Muscle of back (tissue), 3 donors: ENCODE measurements at regions not wholly inside any gene's neighbourhood (a gene's known extent, or its start where the extent isn't known, plus 50 kb on each side); places are given as distances from the start of the nearest gene placed in this dataset.

ENCODE experiments used
- DNase-seq, 3 donors: peaks; one replicate each; pipeline versions ENCODE4 v3.0.0 to v3.0.0-alpha.2; 2013

DNA sequence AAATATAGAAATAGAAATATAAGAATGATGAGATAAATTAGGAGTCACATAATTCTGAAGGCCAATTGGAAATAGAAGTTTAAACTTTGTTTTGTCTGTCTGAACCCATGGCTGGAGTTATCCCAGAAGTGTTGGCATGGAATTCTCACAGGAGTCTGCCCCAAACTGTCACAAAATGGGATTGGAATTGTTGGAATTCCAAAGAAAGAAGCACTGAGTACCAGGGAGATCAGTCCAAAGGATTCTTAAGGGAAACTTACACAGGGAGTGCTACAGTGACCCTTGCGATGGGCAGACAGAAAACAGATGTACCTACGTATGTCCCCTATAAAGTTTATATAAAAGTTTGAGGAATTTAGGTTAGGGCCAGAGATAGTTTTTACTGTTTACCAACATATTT, 1607.7 kb downstream of the ARAP2 start:
- no peak for DNase-seq

DNA sequence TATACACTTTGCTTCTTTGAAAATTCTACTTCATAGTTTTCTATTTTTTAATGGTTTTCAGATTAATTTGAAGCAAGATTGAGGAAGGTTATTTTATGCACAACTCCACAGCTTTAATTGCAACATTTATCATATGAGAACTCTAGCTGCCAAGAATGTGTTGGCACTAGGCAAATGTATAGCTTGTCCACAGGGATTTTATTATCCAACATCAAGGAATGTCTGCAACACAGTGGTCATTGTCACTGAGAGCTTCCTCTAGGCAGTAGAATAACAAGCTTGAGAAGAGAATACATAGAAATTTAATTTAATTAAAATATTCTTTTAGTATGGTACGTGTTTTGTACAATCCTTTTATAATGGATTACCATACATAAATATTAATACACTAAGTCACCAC, 1600.8 kb downstream of the ARAP2 start:
- DNase-seq: peak in 1 of 3 donors; percentile 6

DNA sequence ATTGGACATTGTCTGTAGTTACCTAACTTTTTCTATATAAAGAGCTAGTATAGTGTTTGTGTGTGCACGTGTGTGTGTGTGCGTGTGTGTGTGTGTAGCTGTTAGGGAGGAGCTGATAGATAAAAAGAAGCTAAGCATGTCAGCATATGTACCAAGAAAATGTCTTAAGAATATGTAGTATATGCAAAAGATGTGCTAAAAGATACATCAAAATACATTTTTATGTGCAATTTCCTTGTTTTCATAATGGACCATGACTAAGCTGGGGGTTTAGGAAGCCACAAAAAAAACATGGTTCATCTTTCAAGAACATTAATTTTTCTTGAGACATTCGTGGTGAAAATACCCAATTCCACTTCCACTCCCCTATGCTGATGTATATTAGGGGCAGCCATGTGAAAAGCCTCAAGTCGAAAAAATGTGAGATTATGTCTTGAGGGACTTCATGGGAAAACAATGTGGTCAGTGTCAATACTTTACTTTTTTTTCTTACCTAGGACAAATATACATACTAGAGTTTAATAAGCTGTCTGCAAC, 1599.7 kb downstream of the ARAP2 start:
- peak in 1 of 3 donors; percentile 10 for DNase-seq

DNA sequence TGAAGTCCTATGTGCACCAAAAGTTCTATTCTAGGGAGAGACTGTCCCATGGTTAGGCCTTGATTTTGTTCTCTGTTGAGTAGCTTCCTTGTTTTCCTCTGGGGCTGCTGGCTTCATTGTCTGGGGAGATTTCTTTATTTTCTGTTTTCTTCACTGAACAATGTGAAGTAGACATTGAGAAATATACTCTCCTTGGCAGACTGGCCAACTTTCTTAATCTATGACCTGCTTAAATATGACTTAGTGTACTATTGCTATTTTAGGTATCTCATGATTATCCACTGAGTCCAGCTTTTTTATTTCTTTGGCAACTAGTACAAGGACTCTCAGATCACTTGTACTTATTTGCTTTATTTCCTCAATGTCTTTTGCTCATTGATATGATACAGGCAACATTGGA, 1594.6 kb downstream of the ARAP2 start:
- DNase-seq: no peak

DNA sequence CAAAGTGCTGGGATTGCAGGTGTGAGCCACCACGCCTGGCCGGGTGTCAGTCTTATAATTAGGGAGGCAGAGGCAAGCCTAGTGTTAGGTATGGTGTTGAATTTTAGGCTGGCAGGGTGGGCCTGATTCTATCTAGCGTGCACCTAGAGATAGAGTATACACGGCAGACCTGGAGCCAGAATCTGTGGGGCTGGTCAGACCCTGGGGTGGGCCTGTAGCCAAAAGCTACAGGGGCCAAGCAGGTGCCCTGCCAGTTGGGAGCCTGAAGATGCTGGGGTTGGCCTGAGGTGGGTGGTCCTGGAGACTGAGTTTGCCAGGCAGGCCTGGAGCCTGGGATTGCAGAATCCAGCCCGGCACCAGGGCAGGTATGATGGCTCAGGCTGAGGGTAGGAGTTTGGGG, 1580.3 kb downstream of the ARAP2 start:
- DNase-seq: no peak

DNA sequence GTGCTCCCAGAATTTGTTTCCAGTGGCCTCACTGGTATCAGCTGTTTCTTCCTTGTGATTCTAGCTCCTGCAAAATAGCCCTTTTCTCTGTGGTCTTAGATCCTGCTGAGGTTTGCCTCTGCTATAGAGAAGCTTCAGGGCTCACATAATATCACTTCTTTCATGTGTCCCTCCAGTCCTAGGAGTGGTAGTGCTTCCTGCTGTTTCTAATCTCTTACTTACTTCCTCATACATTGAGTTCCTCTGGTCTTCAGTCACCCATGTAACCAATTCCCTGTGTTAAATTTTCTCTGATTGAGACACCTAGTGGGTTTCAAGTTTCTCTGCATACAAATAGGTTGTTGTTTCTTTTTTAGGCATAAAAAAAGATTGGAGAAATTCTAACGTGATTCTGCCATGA, 1567.9 kb downstream of the ARAP2 start:
- DNase-seq: no peak

DNA sequence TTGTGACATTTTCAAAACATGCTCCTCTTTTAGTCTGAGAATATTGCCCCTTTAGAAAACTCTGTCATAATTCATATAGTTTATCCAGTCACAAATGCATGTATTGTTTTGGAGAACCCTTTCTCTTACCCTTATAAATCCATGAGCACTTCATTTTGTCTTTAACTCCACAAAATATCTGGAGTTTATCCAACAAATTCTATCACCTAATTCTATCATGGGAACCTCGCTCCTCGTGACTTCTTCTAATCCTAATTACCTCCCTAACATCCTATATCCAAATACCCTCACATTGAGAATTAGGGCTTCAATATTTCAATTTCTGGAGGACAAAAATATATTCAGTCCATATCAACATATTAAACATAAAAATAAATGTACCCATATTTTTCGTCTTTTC, 1565.9 kb downstream of the ARAP2 start:
- DNase-seq: no peak

DNA sequence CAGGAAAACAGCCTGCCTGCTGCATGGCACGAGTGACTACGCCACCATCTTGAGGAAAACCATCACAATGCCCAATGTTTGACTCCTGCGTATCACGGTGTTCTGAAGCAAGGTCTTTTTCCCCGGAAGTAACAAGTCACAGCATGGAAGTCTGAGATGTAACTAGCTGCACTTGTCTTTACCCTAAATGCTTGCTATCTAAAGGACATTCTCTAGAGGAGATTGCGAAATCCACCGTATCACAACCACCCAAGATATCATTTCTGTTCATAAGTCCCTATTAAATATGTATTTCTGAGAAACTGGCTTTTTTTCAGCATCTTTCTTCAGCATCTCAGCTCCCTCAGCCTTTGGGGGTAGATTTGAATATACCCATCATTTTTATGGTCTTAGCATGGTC, 1565.1 kb downstream of the ARAP2 start:
- no peak for DNase-seq

DNA sequence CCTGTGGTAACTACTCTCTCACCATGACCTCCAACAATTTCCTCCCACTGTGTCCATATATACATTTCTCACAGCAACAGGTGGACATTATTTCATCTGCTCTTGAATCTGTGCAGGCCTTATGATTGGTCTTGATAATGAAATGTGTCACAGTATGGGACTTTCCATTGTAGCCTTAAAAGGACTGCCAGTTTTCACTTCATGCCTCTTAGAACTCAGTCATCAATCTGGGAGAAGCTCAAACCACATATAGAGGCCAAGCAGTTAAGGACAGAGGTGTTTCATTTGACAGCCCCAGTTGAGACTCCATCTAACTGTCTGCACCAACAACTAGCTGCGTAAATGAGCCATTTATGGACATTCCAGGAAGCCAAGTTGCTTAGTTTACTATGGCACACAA, 1534.8 kb downstream of the ARAP2 start:
- no peak for DNase-seq

DNA sequence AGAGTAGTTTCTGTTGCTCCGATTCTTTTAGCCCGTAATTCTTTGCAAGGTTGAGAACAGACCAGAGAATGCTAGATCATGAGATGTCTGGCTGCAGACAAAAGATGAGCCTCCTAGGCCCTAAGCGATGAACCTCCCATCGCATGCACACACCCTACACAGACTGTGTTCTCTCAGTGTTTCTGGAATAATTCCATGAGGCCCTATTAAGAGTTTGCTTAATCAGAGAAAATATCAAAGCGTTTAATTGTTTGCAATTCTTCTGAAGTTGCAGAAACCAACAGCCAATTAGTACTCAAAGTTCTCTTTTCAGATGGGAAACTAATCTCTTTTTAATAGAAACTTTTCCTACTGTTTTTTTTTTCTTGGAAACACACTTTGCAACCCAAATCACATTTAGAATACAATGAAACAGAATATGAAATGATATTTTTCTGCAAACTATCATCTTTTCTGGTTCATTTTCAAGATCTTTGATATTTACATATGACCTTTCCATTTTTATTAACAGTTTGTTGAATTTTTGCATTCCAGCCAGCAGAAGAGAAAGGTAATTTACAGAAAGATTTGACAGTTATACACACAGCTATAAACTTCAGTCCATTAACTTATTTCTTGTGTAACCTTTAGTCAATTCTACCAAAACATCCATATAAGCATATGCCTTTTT, 1525.6 kb downstream of the ARAP2 start:
- no peak for DNase-seq

DNA sequence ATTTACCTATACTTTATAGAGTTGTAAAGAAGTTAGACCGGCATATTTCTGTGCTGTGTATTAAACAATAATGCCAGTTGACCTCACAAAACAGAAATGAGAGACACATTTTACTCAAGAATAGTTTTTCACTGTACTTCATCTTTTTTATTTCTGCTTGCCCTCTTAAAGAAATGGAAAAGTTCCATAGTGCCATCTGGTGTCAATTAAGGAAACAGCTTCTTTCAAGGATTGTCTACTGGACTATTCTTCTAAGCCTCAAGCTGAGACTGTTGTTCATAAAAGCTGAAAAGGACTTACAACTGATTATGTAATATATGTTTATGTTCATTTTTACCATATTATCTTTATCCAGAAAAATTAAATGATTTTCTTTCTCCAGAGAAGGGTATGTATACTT, 1523.7 kb downstream of the ARAP2 start:
- DNase-seq: peak; percentile 71 to 75 (median 71)

DNA sequence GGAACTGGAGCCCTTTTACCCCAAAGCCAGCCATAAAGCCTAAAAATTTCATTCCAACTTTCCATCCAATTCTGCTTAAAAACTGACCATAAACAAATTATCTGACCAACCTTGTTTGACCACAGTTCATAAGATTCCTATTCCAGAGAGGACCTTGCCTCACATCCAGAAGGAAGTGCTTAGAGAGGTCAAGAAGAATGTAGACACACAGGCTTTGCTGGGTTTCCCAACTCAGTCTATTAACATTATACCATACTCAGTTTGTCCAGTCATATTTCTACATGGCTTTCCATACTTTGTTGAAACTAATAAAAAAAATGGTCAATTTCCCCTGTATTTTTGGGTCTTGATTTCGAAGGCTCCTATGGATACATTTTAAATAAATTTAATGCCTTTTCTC, 1522.5 kb downstream of the ARAP2 start:
- no peak for DNase-seq

DNA sequence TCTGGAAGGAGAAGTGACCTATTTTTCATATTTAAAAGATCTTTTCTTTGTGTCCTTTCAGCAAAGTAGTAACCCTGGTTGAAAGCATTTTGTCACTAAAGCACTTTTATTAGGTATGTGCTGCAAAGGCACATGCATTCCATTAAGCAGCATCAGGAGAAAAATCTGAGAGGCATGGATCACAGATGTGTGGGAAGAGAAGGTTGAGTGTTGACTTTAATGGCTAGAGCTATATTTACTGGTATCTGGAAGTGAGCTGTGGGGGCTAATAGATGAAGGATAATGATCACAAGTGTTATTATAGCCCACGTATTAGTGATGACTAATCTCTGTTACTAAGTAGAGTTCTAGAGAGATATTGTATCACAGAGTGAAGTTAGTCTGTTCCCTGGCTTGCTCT, 1520.7 kb downstream of the ARAP2 start:
- no peak for DNase-seq

DNA sequence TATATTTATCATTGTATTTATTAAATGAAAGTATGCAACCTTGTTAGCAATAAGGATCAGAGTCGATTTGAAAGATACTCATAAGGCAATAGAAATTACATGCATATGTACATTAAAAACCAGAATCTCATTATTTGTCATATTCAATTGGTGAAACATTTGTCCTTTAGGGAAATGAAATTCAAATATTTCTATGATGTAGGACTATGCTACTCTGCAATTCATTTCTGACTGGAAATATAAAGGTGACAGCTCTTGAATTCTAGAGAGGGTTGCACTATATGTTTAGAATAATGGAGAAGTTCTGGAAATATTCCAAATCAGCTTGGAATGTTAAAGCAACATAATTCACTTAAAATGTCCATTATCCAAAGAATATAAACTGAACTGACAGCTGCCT, 1519.8 kb downstream of the ARAP2 start:
- DNase-seq: no peak

DNA sequence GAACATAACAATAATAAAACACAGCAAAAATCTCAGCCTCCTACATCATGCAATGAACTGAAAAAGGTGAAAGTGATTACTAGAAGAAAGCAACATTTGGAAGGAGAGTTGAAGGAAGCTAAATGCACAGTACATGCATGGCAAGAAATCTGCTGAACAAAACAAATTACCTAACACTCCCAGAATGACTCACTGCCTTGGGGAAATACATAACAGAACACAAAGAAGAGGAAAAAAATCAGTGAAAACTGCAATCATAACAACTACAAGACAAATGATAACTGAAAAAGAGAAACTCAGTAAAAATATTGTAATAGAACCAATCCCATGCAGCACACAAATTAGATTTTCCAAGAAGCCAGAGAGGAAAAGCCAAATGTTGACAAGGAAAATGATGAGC, 1513.2 kb downstream of the ARAP2 start:
- peak; percentile 47 to 68 (median 61) for DNase-seq

DNA sequence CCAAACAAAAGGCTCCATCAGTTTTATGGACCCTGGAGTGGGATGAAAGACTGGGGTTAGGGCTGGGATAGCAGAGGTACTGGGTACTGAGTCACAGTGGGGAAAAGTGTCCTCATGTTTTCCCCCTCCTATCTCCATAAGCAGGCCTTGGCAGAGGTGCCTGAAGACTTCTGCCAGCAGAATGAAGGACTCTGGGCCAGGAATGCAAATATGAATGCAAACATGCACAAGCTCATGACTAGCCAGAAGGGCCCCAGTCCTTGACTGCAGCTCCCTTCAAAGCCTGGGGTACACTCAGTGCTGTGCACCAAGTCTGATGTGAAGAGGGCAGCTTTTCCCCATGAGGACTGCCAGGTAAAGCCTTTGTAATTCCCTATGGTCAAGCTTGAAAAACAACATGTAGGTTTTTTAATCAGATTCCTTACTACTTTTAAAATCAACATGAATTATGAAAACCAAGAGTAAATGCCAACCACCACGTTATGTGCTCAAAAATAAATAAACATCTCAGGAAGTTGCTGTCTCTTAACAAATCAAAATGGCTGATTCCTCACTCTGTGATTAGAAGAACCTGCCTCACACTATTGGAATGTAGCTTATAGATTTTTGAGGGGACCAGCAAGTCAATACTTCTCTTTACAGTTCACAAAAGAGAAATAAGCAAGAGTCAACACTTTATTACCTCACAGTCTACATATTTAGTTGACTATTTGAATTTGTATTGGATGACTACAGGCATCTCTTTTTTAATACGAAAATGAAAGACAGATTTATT, 1512.0 kb downstream of the ARAP2 start:
- DNase-seq: no peak

DNA sequence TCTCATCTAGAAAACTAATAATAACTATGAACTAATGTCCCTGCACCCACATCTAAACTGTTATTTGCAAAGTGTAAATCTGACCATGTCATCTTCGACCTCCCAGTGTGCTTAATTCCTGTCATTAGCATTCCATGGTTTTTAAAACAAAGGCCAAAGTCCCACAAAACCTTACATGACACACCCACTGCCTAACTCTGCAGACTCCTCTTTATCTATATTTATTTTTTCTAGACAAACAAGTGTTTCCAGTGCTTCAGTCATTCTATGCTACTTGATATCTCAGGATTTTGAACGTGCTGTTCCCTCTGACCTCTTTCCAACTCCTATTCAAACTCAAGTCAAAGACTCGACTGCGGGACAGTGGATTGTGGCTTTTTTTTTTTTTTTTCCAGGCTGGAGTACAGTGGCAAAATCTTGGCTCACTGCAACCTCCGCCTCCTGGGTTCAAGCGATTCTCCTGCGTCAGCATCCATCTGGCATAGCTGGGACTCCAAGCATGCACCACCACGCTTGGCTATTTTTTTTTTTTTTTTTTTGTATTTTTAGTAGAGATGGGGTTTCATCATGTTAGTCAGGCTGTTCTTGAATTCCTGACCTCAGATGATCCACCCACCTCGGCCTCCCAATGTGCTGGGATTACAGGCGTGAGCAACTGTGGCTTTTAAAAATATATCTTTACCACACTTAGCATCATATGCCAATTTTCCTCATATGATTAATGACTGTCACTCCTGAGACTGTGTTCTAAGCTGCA, 1511.0 kb downstream of the ARAP2 start:
- DNase-seq: no peak

DNA sequence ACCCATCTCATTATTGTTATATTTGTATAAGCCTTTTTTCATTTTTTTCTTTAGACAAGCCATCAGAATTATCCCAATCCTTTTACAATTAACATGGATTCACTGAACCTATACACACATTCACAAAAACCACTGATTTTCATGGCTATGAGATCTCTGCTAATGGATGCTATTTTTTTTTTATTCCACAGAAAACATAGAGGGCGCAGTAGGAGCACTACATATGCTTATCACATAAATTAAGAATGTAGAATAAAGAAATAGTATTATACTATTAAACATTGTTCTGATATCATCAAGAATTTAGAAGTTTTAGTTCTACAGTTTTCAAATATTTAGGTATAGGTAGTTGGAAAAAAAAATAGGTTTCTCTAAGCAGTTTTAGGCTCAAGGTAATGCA, 1477.4 kb downstream of the ARAP2 start:
- DNase-seq: peak in 1 of 3 donors; percentile 7

DNA sequence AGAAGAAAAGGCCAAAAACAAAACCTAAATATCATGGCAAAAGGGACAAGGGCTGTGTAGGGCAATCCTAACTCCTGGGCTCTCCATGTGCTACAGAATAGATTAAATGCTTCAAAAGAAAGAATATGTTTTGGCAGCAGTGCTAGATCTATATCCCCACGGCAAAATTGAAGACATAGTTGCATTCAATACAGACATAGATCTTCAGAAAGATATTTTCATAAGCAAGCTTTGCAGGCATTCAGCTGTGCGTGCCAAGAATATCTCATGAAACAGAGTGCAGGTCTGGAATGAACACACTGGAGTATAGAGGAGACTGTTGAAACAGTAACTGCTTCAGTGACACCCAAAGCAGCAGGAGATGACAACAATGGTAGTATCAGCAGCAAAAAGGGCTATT, 1476.9 kb downstream of the ARAP2 start:
- DNase-seq: peak; percentile 6 to 41 (median 15)

DNA sequence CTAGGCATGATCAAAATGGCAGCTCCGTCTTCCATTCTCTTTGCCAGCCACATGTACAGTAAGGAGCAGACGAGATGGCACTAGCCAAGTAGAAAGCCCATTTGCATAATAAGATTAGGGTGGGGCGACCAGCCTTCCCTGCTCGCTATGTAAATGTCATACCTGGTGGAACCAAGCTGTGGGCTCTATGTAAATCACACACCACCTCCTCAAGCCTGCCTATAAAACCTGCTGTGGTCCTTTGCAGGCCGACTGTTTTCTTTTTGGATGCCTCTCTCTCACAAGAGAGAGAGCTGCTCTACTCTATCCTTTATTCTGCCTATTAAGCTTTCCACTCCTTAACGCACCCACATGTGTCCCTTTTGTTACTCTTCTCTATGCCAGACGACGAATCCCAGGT, 1472.7 kb downstream of the ARAP2 start:
- DNase-seq: no peak

DNA sequence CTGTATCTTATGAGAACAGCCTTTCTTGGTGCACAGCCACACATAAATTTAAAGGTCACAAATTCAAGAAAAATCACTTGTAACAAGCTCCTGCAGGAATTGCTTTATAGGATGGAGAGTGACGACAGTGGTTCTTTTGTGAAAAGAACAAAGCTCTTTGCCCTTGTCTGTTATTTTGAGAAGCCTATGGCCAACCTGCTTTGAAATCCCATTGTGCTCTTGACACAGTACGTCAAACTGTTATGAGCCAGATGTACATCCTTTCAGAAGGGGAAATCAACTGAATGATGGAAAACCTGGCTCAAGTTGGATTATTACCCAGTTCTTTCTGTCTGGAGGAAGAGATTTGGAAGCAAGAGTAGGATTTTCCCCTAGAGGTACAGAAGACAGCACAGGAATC, 1454.2 kb downstream of the ARAP2 start:
- DNase-seq: peak in 1 of 3 donors; percentile 15

DNA sequence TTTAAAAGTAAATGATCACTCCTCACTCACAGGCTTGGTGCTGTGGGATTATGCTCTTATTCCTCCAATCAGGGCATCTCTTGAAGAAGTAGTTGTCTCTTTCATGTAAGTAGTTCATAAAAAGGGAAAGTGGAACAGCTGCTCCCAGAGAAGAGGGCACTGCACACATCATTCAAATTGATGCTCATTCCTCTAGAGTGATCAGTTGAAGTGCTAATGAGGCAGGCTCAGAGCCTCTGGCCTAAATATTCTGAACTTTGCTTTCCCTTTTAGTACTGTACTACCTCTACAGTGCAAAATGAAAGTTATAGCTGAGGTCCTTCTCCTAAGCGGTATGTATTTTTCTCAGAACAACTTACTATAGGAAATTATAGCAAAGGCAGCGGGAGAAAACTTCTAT, 1453.1 kb downstream of the ARAP2 start:
- no peak for DNase-seq

DNA sequence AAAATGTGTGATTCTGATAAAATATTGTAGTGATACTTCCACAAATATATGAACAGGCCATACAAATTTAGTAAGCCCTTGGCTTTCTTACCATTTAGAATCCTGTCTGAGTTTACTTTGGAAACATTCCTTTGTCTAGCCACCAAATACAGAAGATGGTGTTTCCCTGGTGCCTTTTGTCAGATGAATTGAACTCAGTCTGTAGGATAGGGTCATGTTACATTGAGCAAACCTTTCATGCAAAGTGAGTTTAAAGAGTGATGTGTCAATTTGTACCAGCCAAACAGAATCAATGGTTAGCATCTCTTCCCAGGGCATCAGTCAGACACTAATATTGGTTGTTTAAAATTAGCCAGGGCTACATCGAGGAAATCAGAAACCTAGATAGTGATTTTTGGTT, 1443.4 kb downstream of the ARAP2 start:
- no peak for DNase-seq
